Testis (tissue), 2 donors: ENCODE measurements at regions not wholly inside any gene's neighbourhood (a gene's known extent, or its start where the extent isn't known, plus 50 kb on each side); places are given as distances from the start of the nearest gene placed in this dataset.
"Not testable (repeated sequence)": the region's sequence is repeated elsewhere in the genome, so short reads cannot be mapped to it uniquely, and the experiment has no call there.

Experiments
- POLR2A ChIP-seq: fragments of 450-650 bp; IDR thresholded peaks from one replicate; pipeline ENCODE4 v1.6.1; 2017; ENCODE audit warnings: antibody characterized with exemption, mild to moderate bottlenecking, moderate library complexity
- TF ChIP-seq, protein P1 (sequence below), 3 experiments: fragments of 450-650 bp in 2 of 3; fragments of 200-600 bp in 1 of 3; sonication (generic) in 1 of 3; IDR thresholded peaks; one replicate each; pipeline ENCODE4 v1.5.1; 2016 to 2019; ENCODE audit warnings: antibody characterized with exemption in 3 of 3, mild to moderate bottlenecking in 2 of 3, moderate library complexity in 1 of 3

DNA sequence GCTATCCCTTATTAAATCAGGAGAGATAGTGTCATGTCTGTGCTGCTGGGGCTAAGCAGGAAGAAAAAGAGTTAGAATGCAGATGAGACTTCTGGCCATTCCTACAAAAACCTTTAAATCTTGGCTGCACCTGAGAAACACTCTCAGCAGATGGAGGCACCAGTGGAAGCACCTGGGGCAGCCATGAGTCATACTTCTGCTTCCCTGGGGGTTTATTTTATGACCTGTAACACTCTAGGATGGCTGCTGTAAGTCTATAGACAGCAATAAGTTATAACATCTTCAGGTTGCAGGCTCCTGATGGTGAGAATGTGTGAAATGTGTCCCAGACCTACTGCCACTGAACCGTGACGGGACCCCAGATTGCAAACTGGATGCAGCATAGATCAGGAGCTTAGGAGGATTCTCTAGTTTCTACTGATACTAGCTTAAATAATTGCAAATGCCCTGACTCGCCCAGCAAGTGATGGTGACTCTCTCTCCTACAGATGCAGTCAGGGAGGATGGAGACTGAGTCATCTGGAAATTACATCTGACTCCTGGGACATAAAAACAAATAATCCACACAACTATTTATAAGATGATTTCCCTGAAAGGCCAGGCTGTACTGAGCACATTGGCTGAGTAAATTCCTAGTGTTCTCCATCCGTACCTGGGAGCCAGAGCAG is 479.2 kb downstream of the RPIA start:
- not testable (repeated sequence) for TF ChIP-seq POLR2A
- TF ChIP-seq, protein P1, sequence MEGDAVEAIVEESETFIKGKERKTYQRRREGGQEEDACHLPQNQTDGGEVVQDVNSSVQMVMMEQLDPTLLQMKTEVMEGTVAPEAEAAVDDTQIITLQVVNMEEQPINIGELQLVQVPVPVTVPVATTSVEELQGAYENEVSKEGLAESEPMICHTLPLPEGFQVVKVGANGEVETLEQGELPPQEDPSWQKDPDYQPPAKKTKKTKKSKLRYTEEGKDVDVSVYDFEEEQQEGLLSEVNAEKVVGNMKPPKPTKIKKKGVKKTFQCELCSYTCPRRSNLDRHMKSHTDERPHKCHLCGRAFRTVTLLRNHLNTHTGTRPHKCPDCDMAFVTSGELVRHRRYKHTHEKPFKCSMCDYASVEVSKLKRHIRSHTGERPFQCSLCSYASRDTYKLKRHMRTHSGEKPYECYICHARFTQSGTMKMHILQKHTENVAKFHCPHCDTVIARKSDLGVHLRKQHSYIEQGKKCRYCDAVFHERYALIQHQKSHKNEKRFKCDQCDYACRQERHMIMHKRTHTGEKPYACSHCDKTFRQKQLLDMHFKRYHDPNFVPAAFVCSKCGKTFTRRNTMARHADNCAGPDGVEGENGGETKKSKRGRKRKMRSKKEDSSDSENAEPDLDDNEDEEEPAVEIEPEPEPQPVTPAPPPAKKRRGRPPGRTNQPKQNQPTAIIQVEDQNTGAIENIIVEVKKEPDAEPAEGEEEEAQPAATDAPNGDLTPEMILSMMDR (IDR thresholded peaks at IDR 0.05) = not testable (repeated sequence)
